Esophagus muscularis mucosa (tissue), 4 donors: ENCODE measurements at regions not wholly inside any gene's neighbourhood (a gene's known extent, or its start where the extent isn't known, plus 50 kb on each side); places are given as distances from the start of the nearest gene placed in this dataset.
A peak's percentile ranks its signal among the peaks of the same experiment; 100 is the strongest.

Source experiments
- DNase-seq: peaks from one replicate; pipeline ENCODE4 v3.0.0-alpha.2; 2017; ENCODE audit errors: extremely low spot score
- H3K27ac ChIP-seq, 4 donors: fragments of 200-600 bp; sonication (generic); replicated peaks in 1 of 4; 1 replicate in 3 of 4; 2 replicates in 1 of 4; pipeline ENCODE4 v1.5.1; 2016 to 2019; ENCODE audit warnings: mild to moderate bottlenecking in 1 of 4
- H3K27me3 ChIP-seq, 4 donors: fragments of 200-600 bp; sonication (generic); one replicate each; pipeline versions ENCODE4 v1.5.1 to v1.6.0; 2016 to 2019
- H3K36me3 ChIP-seq, 4 donors: fragments of 200-600 bp; sonication (generic); one replicate each; pipeline ENCODE4 v1.5.1; 2016 to 2019
- H3K4me1 ChIP-seq, 4 donors: fragments of 200-600 bp; sonication (generic); one replicate each; pipeline ENCODE4 v1.5.1; 2016 to 2019
- H3K4me3 ChIP-seq, 4 donors: fragments of 200-600 bp; sonication (generic); 1 replicate in 2 of 4; 2 replicates in 2 of 4; pipeline ENCODE4 v1.5.1; 2016 to 2019; ENCODE audit warnings: mild to moderate bottlenecking in 4 of 4, moderate library complexity in 1 of 4
- H3K9me3 ChIP-seq, 4 donors: fragments of 200-600 bp; sonication (generic); 1 replicate in 3 of 4; 2 replicates in 1 of 4; pipeline ENCODE4 v1.5.1; 2016 to 2019
- EP300 ChIP-seq: sonication (generic); formaldehyde crosslinking; IDR thresholded peaks from one replicate; pipeline ENCODE4 v1.6.1; 2017; ENCODE audit warnings: antibody characterized with exemption
- POLR2A ChIP-seq: fragments of 450-650 bp; IDR thresholded peaks from one replicate; pipeline ENCODE4 v1.6.1; 2017; ENCODE audit warnings: antibody characterized with exemption, moderate library complexity, mild to moderate bottlenecking, low read depth
- POLR2AphosphoS5 ChIP-seq, 2 donors: sonication (generic); formaldehyde crosslinking; IDR thresholded peaks; one replicate each; pipeline ENCODE4 v1.6.1; 2017; ENCODE audit warnings: antibody characterized with exemption in 2 of 2
- whole genome bisulfite sequencing: methylation state at CpG from one replicate; pipeline ENCODE4 v1.1.5; 2018; 5-methylcytosine and 5-hydroxymethylcytosine counted together
- intact Hi-C: fragments of 100-400 bp; cut with DNase I; formaldehyde crosslinking; loops from one replicate; pipeline ENCODE4 v1.15.1; 2023
- TF ChIP-seq, protein P1 (sequence below), 3 experiments: fragments of 200-600 bp in 2 of 3; fragments of 450-650 bp in 1 of 3; sonication (generic) in 2 of 3; IDR thresholded peaks; one replicate each; pipeline ENCODE4 v1.5.1; 2017 to 2019; ENCODE audit warnings: antibody characterized with exemption in 3 of 3, mild to moderate bottlenecking in 2 of 3, moderate library complexity in 1 of 3

DNA sequence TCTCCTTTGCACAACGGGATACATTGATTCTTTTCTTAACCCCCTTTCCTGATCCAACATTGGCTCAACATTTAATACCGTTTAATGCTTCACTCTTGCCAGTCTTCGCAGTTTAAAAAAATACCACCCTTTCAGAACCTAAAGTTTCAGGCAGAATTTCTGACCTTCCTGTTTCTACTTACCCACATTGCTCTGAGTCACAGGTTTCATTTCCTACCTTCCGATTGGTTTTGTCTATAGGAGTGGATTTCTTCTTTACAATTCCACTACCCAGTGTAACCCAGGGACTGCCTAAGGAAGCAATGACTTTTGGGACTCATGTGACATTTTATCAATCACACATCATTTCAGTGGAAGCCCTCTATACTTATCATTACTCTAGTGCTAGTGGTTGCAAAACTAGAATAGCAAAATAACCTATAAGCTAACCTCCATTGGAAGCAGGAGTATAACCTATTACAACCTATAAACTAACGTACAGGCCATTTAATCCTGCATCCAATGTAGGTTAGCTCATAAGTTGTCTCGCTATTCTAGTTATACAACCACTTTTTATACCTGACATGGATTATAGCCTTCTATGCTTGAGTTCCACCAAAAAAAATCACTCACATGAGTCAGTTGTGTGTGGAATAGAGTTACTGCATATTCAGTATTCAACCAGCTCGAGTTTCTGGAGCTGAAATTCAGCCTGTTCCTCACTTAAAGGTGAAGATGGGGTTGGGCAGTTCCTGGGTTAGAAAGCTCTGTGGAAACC, 64.9 kb upstream of the KITLG start:
- DNase-seq = no peak
- H3K9me3 ChIP-seq = no peaks in the 10 kb centered on the region
- intact Hi-C loops = no loop called here
- H3K4me3 ChIP-seq = no peak overlapping the region
- no peaks in the 10 kb centered on the region for H3K36me3 ChIP-seq
- no peak overlapping the region for H3K27ac ChIP-seq
- WGBS = 85% methylated on average over 7 of the region's 7 CpGs
- peaks cover 0 to under 1% (median under 1%) of the 10 kb centered on the region in 4 donors for H3K4me1 ChIP-seq
- TF ChIP-seq POLR2AphosphoS5 (IDR thresholded peaks at IDR 0.05) = no peak
- TF ChIP-seq POLR2A = no peak
- TF ChIP-seq, protein P1, sequence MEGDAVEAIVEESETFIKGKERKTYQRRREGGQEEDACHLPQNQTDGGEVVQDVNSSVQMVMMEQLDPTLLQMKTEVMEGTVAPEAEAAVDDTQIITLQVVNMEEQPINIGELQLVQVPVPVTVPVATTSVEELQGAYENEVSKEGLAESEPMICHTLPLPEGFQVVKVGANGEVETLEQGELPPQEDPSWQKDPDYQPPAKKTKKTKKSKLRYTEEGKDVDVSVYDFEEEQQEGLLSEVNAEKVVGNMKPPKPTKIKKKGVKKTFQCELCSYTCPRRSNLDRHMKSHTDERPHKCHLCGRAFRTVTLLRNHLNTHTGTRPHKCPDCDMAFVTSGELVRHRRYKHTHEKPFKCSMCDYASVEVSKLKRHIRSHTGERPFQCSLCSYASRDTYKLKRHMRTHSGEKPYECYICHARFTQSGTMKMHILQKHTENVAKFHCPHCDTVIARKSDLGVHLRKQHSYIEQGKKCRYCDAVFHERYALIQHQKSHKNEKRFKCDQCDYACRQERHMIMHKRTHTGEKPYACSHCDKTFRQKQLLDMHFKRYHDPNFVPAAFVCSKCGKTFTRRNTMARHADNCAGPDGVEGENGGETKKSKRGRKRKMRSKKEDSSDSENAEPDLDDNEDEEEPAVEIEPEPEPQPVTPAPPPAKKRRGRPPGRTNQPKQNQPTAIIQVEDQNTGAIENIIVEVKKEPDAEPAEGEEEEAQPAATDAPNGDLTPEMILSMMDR (IDR thresholded peaks at IDR 0.05) = no peak
- TF ChIP-seq EP300 = no peak
- no peaks in the 10 kb centered on the region for H3K27me3 ChIP-seq

DNA sequence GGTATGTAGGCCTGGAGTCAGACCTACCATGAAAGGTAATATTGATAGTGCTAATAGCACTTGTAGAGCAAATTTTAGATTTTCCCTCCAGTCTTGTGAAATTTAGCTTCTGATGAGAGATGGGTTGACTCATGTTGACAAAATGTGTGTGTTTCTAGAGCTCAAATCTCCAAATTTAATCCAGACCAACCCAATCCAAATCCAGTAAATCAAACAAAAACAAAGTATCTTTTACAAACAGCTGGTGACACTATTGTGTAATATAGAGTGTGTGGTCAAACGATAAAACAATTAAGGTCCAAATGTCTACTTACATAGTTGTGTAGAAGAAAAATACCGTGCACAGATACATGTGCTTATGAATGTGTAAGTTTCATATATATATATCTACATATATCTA, 63.4 kb upstream of the KITLG start:
- no peak overlapping the region for H3K27ac ChIP-seq
- TF ChIP-seq, protein P1 (IDR thresholded peaks at IDR 0.05) = no peak
- TF ChIP-seq EP300 (no peak), POLR2AphosphoS5 (IDR thresholded peaks at IDR 0.05) (no peak), POLR2A (no peak)
- DNase-seq = no peak
- no peaks in the 10 kb centered on the region for H3K36me3 ChIP-seq
- WGBS = 87% methylated on average over 2 of the region's 2 CpGs
- peaks cover 0 to 15% (median 14%) of the 10 kb centered on the region in 4 donors for H3K4me1 ChIP-seq
- intact Hi-C loops = no loop called here
- H3K9me3 ChIP-seq = no peaks in the 10 kb centered on the region
- no peaks in the 10 kb centered on the region for H3K27me3 ChIP-seq
- no peak overlapping the region for H3K4me3 ChIP-seq

DNA sequence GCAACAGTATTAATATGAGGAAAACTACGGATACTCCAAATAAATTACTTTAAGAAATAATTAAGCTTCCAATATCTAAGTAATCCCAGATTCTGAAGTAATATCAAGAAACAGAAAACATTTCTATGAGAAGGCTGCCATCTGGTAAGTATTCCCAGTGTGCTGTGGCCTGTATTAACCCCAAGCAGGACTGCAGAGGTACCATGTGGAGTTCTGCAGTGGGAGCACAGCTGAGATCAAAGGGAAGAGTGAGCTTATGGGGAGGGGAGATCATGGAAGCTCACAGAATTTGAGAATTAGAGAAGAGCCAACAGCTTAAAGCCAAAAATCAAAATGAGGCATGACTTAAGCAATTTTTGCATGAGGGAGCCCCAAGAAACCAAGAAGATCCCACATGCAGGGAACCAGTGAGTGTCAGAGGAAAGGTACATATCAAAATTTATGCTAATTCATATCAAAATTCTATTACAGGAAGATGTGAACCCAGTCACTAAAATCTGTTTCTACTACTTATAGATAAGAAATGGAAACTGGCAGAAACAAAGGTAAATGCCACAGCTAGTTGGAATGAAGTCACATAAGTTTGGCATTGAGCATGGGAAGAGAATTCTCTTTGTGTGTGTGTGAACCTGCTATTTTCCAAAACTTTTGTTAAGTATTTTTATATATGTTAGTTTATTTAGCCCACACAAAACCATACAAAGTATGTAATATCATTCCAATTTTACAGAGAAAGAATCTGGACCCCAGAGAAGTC, 62.6 kb upstream of the KITLG start:
- WGBS = 79% methylated on average over 1 of the region's 1 CpG
- H3K4me1 ChIP-seq = peaks cover 0 to 23% (median 22%) of the 10 kb centered on the region in 4 donors
- H3K4me3 ChIP-seq = no peak overlapping the region
- no peak for DNase-seq
- intact Hi-C loops = no loop called here
- H3K36me3 ChIP-seq = no peaks in the 10 kb centered on the region
- TF ChIP-seq POLR2AphosphoS5 (IDR thresholded peaks at IDR 0.05) (no peak), EP300 (no peak), POLR2A (no peak)
- TF ChIP-seq, protein P1 (IDR thresholded peaks at IDR 0.05) = no peak
- H3K9me3 ChIP-seq = no peaks in the 10 kb centered on the region
- H3K27me3 ChIP-seq = no peaks in the 10 kb centered on the region
- no peak overlapping the region for H3K27ac ChIP-seq

DNA sequence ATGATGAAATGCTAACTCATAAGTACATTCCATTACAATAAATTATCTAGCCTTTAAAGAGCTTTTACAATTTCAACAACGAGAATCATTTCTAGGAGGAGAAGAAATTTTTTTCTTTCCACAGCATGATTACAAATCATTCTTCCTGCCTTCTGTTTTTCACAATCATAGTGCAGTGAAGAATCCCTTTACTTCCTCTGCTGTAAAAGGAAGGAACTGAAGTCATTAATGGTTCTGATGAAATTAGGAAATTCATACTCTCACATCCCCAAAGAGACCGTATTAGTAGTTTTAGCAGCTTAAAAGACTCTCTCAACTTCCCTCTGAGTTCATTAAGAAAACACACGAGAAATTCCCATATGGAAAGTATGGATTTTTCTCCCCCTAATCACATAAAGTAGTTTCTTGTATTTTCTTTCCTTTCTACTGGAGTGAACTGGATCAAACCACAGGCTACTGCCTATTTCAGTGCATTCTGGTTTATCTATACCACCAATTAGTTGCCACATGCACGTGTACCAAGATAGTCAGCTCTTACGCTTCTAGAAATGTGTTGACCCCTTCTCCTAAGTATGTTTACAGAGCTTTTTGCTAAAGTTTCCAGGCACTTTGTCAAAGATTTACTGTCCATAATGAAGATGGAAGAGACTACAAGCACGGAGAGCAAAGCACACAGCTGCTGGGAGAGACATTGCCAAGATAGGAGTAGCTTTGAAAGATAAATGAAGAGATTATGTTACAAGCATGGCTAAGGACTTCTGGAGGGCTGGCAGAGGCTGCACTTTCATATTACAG, 58.9 kb upstream of the KITLG start:
- no peaks in the 10 kb centered on the region for H3K9me3 ChIP-seq
- H3K4me1 ChIP-seq = peaks cover 0 to 24% (median 23%) of the 10 kb centered on the region in 4 donors
- 16% methylated on average over 6 of the region's 6 CpGs for WGBS
- H3K27me3 ChIP-seq = no peaks in the 10 kb centered on the region
- TF ChIP-seq, protein P1 (IDR thresholded peaks at IDR 0.05) = peak in 1 of 3 experiments; percentile 31
- no peak for TF ChIP-seq POLR2A
- intact Hi-C loops = loop anchor here (5.0 kb wide), 1 partner anchor 57 kb away; the partner anchor contains the start of gene KITLG
- DNase-seq = no peak
- no peaks in the 10 kb centered on the region for H3K36me3 ChIP-seq
- H3K4me3 ChIP-seq = peak overlapping the region; percentile 3 to 48 (median 26)
- H3K27ac ChIP-seq = peak overlapping the region; percentile 67 to 79 (median 71)
